H4 (cell line): ENCODE measurements at regions not wholly inside any gene's neighbourhood (a gene's known extent, or its start where the extent isn't known, plus 50 kb on each side); places are given as distances from the start of the nearest gene placed in this dataset.

Experiments used
- DNase-seq: peaks from one replicate; pipeline ENCODE4 v3.0.0-alpha.2; 2015; ENCODE audit warnings: low spot score

DNA sequence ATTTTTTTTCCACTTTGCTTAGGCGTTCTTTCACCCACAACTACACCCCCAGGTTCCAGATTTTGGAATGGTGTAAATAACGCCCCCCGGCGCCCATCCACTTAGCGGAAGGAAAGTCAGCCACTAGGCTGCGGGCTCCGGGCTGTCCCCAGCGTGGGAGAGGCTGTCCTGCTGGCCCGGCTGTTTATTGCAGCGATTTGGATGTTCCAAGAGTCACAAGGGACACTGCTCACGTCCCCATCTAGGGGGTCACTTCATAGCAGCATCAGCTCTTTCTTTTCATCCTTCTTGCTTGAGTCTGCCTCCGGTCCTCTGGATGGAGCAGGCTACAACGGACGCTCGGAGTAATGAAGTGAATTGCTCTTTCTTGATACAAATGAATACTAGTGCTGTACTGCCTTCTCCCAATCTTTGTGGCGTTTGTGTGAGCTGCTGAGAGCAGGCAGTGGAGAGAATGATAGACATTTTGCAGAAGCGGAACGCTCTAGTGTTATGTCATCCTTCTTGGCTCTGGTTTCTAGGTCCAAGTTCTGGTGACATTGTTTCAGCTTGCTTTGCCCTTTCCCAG lies 50.7 kb upstream of the PAIP2B start:
- peak; percentile 65 for DNase-seq

DNA sequence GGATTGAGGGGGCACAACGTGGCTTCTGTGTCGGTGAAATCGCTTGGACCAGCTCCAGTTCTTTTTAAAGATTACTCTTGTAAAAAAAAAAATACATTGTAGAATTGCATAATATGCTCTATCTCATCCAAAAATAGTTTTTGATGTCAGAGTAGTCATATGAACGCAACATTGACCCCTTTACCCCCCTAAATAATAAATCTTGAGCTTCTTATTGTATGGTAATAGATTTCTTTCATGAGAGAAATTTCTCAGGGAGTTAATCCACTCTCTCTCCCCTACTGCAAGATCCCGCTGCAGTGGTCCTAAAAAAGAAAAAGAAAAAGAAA lies 50.2 kb upstream of the PAIP2B start:
- no peak for DNase-seq

DNA sequence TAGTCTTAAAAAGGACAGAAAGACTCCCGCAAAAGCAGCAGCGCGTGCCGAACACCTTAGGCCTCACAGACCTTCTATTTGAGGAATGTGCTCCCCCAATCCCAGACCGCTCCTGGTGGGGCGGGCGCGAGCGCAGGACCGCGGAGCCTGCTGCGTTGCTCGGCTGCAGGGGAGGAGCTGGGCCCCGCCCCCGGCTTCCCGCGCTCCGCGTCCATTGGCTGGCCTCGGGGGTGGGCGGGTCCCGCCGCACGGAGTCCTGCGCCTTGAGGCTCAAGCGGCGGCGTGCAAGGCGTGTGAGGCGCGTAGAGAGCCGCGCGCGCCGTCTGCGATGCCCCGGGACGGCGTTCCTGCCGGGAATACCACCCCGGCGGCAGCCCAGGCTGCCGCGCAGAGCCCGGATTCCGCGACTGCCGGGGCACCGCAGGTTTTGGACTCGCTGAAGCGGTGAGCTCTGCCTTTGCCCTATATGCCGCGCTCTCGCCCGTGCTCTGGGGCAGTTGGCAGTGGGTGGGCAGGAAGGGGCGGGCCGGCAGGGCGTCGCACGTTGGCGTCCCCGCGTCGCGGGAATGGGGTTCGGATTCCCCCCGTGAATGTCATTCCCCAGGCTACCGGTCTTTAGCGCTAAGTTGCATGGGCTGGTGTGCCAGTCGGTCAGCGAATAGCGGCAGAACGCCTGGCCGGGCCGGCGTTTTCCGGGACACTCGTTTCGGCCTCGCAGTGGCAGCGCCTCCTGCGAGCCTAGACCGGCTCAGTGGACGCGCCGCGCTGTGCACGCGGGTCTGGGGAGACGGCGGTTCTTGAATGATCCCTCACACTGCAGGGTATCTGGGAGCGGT lies 49.6 kb upstream of the PAIP2B start:
- peak; percentile 85 for DNase-seq
